Thyroid gland (tissue), 4 donors: ENCODE measurements at regions not wholly inside any gene's neighbourhood (a gene's known extent, or its start where the extent isn't known, plus 50 kb on each side); places are given as distances from the start of the nearest gene placed in this dataset.

Experiments
- DNase-seq, 2 donors: peaks; one replicate each; pipeline ENCODE4 v3.0.0-alpha.2; 2019
- H3K27ac ChIP-seq, 3 donors: fragments of 200-600 bp; sonication (generic); 1 replicate in 2 of 3; 2 replicates in 1 of 3; pipeline ENCODE4 v1.5.1; 2016 to 2019; ENCODE audit warnings: mild to moderate bottlenecking in 1 of 3, moderate library complexity in 1 of 3
- H3K27me3 ChIP-seq: fragments of 200-600 bp; sonication (generic); one replicate; pipeline ENCODE4 v1.5.1; 2019
- H3K36me3 ChIP-seq, 2 donors: fragments of 200-600 bp; sonication (generic); one replicate each; pipeline ENCODE4 v1.5.1; 2016 to 2019
- H3K4me1 ChIP-seq, 2 donors: fragments of 200-600 bp; sonication (generic); one replicate each; pipeline ENCODE4 v1.5.1; 2017 to 2019
- H3K4me3 ChIP-seq, 3 donors: fragments of 200-600 bp; sonication (generic); replicated peaks in 1 of 3; 1 replicate in 2 of 3; 2 replicates in 1 of 3; pipeline ENCODE4 v1.5.1; 2016; ENCODE audit warnings: mild to moderate bottlenecking in 1 of 3
- H3K9me3 ChIP-seq: fragments of 200-600 bp; sonication (generic); one replicate; pipeline ENCODE4 v1.5.1; 2017
- POLR2A ChIP-seq, 2 donors: fragments of 450-650 bp; IDR thresholded peaks; one replicate each; pipeline ENCODE4 v1.6.1; 2017; ENCODE audit warnings: antibody characterized with exemption in 2 of 2, mild to moderate bottlenecking in 2 of 2, moderate library complexity in 1 of 2
- WGBS, 2 donors: methylation state at CpG; one replicate each; pipeline ENCODE4 v1.1.5; 2017; 5-methylcytosine and 5-hydroxymethylcytosine counted together
- intact Hi-C: fragments of 100-400 bp; cut with DNase I; formaldehyde crosslinking; loops from one replicate; pipeline ENCODE4 v1.15.1; 2023
- TF ChIP-seq, protein P1 (sequence below), 6 experiments: fragments of 200-600 bp in 3 of 6; fragments of 450-650 bp in 3 of 6; sonication (generic) in 3 of 6; IDR thresholded peaks; one replicate each; pipeline ENCODE4 v1.5.1; 2016 to 2019; ENCODE audit warnings: antibody characterized with exemption in 6 of 6, mild to moderate bottlenecking in 2 of 6, inconsistent platforms in 1 of 6, moderate library complexity in 1 of 6

DNA sequence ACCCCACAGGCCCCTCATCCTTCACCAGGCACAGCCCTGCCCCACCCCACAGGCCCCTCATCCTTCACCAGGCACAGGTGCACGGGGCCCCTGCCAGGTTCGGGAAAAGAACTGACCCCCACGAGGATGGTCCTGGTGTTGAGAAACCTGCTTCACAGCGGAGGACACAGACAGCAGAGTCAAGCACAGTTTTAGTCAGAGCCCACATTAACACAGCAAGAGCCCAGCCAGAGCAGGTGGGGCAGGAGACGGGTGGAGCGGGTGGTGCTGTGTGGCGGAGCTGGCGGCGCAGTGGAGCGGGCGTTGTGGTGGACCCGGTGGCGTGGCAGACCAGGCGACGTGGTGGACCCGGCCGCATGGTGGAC is 1085.5 kb downstream of the BRD1 start:
- WGBS, 2 donors, result 91 to 95% methylated on average over 14 to 17 of the region's 17 CpGs
- no peak overlapping the region for H3K4me3 ChIP-seq
- no peaks in the 10 kb centered on the region for H3K4me1 ChIP-seq
- H3K27ac ChIP-seq, result no peak overlapping the region
- no peaks in the 10 kb centered on the region for H3K36me3 ChIP-seq
- no peaks in the 10 kb centered on the region for H3K9me3 ChIP-seq
- intact Hi-C loops, result no loop called here
- no peak for DNase-seq
- TF ChIP-seq, protein P1, sequence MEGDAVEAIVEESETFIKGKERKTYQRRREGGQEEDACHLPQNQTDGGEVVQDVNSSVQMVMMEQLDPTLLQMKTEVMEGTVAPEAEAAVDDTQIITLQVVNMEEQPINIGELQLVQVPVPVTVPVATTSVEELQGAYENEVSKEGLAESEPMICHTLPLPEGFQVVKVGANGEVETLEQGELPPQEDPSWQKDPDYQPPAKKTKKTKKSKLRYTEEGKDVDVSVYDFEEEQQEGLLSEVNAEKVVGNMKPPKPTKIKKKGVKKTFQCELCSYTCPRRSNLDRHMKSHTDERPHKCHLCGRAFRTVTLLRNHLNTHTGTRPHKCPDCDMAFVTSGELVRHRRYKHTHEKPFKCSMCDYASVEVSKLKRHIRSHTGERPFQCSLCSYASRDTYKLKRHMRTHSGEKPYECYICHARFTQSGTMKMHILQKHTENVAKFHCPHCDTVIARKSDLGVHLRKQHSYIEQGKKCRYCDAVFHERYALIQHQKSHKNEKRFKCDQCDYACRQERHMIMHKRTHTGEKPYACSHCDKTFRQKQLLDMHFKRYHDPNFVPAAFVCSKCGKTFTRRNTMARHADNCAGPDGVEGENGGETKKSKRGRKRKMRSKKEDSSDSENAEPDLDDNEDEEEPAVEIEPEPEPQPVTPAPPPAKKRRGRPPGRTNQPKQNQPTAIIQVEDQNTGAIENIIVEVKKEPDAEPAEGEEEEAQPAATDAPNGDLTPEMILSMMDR (IDR thresholded peaks at IDR 0.05), result no peak
- no peak for TF ChIP-seq POLR2A (IDR thresholded peaks at IDR 0.05)
- H3K27me3 ChIP-seq, result no peaks in the 10 kb centered on the region

DNA sequence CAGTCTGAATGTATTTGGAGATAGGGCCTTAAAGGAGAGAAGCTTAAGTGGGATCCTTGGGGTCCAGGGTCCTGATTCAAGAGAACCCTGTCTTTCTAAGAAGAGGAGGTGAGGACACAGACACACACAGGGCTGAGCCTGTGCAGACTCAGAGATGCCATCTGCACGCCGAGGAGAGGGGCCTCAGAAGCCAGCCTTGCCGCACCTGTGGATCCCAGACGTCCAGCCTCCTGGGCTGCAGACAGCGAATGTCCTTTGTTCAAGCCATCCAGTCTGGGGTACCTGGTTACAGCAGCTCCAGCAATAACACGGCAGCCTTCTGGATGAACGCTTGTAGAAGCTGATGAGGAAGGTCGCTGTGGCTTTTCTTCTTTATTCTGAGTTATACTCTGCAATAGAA is 1086.1 kb downstream of the BRD1 start:
- no peak for DNase-seq
- Histone ChIP-seq H3K27ac (no peak overlapping the region), H3K9me3 (no peaks in the 10 kb centered on the region), H3K4me1 (no peaks in the 10 kb centered on the region), H3K4me3 (no peak overlapping the region), H3K36me3 (no peaks in the 10 kb centered on the region), H3K27me3 (no peaks in the 10 kb centered on the region)
- WGBS, 2 donors, result 69 to 79% methylated on average over 4 to 8 of the region's 8 CpGs
- TF ChIP-seq POLR2A (IDR thresholded peaks at IDR 0.05), result no peak
- TF ChIP-seq, protein P1 (IDR thresholded peaks at IDR 0.05), result no peak
- intact Hi-C loops, result no loop called here

DNA sequence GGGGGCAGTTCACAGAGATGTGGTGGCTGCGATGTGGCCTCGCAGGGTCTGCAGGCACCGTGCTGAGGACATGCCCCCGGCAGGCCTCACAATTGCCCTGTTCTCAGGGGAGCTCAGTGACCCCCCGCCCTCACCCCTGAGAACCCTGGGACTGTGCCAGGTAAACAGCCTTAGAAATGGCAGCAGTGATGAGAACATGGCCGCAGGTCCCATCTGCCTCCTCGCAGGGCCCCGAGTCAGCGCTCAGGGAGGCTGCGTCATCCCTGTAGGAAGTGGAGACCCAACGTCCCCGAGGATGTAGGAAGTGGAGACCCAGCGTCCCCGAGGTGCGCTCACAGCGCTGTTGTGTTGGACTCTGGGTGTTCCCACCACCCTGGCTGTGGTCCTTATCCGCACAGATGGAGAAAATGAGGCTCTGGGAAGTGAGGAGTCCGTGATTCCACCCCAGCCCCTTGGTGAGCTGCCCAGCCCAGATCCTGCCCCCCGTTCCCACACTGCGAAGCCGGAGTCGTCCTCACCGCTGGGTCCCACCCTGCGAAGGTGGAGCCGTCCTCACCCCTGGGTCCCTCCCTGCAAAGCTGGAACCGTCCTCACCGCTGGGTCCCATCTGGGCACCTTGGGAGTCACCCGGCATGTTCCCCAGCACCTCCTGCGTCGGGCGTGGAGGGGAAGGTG is 1086.8 kb downstream of the BRD1 start:
- Histone ChIP-seq H3K4me3 (no peak overlapping the region), H3K27ac (no peak overlapping the region), H3K27me3 (no peaks in the 10 kb centered on the region), H3K36me3 (no peaks in the 10 kb centered on the region), H3K4me1 (no peaks in the 10 kb centered on the region), H3K9me3 (no peaks in the 10 kb centered on the region)
- 90 to 93% methylated on average over 11 to 21 of the region's 31 CpGs for WGBS, 2 donors
- TF ChIP-seq, protein P1 (IDR thresholded peaks at IDR 0.05), result no peak
- TF ChIP-seq POLR2A (IDR thresholded peaks at IDR 0.05), result no peak
- intact Hi-C loops, result no loop called here
- DNase-seq, result no peak

DNA sequence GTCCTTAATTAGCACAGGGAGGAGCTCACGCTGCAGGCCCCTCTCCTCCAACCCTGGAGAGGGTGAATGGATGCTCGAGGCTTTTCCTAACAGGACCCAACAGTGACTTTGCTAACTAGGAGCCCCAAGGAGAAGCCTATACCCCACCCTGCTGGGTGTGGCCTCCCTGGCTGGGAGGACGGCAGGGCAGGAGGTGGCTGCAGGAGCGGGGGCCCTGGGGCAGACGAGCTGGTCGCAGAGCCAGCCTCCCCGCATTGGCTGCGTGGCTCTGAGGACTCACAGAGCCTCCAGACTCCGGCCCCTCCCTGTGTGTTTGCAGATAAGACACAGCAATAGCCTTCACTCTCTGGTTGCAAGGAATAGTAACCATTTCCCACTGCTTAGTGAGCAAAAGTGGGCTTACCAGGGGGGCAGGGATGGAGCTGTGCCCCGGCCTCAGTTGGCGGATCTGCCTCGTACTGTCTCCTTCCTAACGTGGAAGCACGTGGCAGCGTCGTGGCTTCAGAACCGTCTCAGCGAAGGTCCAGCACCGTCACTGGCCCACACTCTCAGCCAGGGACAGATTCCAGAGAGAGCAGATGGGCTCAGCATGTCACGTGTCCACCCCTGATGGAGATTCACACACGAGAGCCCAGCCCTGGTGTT is 1087.5 kb downstream of the BRD1 start:
- H3K36me3 ChIP-seq, result no peaks in the 10 kb centered on the region

More for the DNA sequence above, 1087.5 kb downstream of the BRD1 start:
- no peaks in the 10 kb centered on the region for H3K4me1 ChIP-seq
- no peak overlapping the region for H3K27ac ChIP-seq
- 92 to 95% methylated on average over 11 to 14 of the region's 21 CpGs for WGBS, 2 donors
- no peaks in the 10 kb centered on the region for H3K9me3 ChIP-seq
- no peak for DNase-seq
- no peaks in the 10 kb centered on the region for H3K27me3 ChIP-seq
- no peak overlapping the region for H3K4me3 ChIP-seq
- intact Hi-C loops, result no loop called here
- no peak for TF ChIP-seq POLR2A (IDR thresholded peaks at IDR 0.05)
- TF ChIP-seq, protein P1 (IDR thresholded peaks at IDR 0.05), result no peak
